Tibial nerve (tissue), 4 donors: ENCODE measurements at regions not wholly inside any gene's neighbourhood (a gene's known extent, or its start where the extent isn't known, plus 50 kb on each side); places are given as distances from the start of the nearest gene placed in this dataset.

ENCODE experiments used
- DNase-seq, 2 donors: peaks; one replicate each; pipeline ENCODE4 v3.0.0-alpha.2; 2019; ENCODE audit warnings: low spot score in 2 of 2
- H3K27ac ChIP-seq, 4 donors: fragments of 200-600 bp; sonication (generic) in 3 of 4; one replicate each; pipeline ENCODE4 v1.5.1; 2017 to 2019; ENCODE audit warnings: mild to moderate bottlenecking in 1 of 4
- H3K27me3 ChIP-seq, 2 donors: fragments of 200-600 bp; sonication (generic) in 1 of 2; one replicate each; pipeline versions ENCODE4 v1.5.1 to v1.6.0; 2017 to 2019
- H3K36me3 ChIP-seq, 3 donors: fragments of 200-600 bp; sonication (generic); one replicate each; pipeline ENCODE4 v1.5.1; 2018 to 2019
- H3K4me1 ChIP-seq, 4 donors: fragments of 200-600 bp; sonication (generic) in 3 of 4; one replicate each; pipeline ENCODE4 v1.5.1; 2017 to 2019
- H3K4me3 ChIP-seq, 4 donors: fragments of 200-600 bp; sonication (generic) in 3 of 4; one replicate each; pipeline ENCODE4 v1.5.1; 2017 to 2019; ENCODE audit warnings: mild to moderate bottlenecking in 1 of 4, moderate library complexity in 1 of 4
- H3K9me3 ChIP-seq, 4 donors: fragments of 200-600 bp; sonication (generic) in 3 of 4; one replicate each; pipeline ENCODE4 v1.5.1; 2017 to 2019
- CTCF ChIP-seq, 5 experiments: fragments of 200-600 bp in 3 of 5; fragments of 450-650 bp in 2 of 5; sonication (generic) in 3 of 5; IDR thresholded peaks; one replicate each; pipeline ENCODE4 v1.5.1; 2016 to 2019; ENCODE audit warnings: antibody characterized with exemption in 5 of 5, mild to moderate bottlenecking in 3 of 5, moderate library complexity in 2 of 5
- EP300 ChIP-seq, 2 donors: sonication (generic); formaldehyde crosslinking; IDR thresholded peaks; one replicate each; pipeline ENCODE4 v1.6.1; 2017; ENCODE audit warnings: antibody characterized with exemption in 2 of 2, mild to moderate bottlenecking in 1 of 2
- POLR2A ChIP-seq, 2 donors: fragments of 450-650 bp; IDR thresholded peaks; one replicate each; pipeline ENCODE4 v1.6.1; 2017; ENCODE audit warnings: antibody characterized with exemption in 2 of 2, mild to moderate bottlenecking in 2 of 2, moderate library complexity in 2 of 2
- WGBS, 2 donors: methylation state at CpG; one replicate each; pipeline ENCODE4 v1.1.5; 2018; 5-methylcytosine and 5-hydroxymethylcytosine counted together

- H3K4me3 ChIP-seq, result no peak overlapping the region
- no peaks in the 10 kb centered on the region for H3K27me3 ChIP-seq
- DNase-seq, result no peak
- H3K27ac ChIP-seq, result no peak overlapping the region
- no peaks in the 10 kb centered on the region for H3K36me3 ChIP-seq
- TF ChIP-seq POLR2A (IDR thresholded peaks at IDR 0.05) (no peak), CTCF (IDR thresholded peaks at IDR 0.05) (no peak), EP300 (IDR thresholded peaks at IDR 0.05) (no peak)
- no peaks in the 10 kb centered on the region for H3K4me1 ChIP-seq
- H3K9me3 ChIP-seq, result no peaks in the 10 kb centered on the region
- WGBS, 2 donors, result 93 to 95% methylated on average over 3 of the region's 3 CpGs
Measured at GRCh38 chr6:141307309-141307998, 825.3 kb upstream of the GJE1 start.

DNA sequence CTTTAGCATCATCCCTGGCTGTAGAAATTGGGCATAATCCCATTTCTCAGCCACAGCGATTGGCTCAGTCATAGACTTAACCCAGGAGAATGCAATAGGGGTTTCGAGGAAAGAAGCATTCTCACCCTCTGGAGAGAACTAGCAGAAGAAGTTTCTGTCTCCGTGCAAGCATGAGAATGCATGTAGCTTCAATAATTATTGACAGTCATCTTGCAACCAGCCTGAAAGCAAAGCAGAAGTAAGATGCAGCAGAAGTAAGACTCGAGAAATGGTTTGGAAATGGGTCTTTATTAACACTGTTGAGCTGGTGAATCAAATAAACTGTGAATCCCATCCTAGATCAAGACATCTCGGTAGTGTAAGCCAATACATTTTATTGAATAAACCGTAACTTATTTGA lies 828.8 kb upstream of the GJE1 start:
- Histone ChIP-seq H3K36me3 (no peaks in the 10 kb centered on the region), H3K9me3 (no peaks in the 10 kb centered on the region), H3K27ac (no peak overlapping the region), H3K27me3 (no peaks in the 10 kb centered on the region), H3K4me3 (no peak overlapping the region), H3K4me1 (no peaks in the 10 kb centered on the region)
- 92 to 93% methylated on average over 6 of the region's 6 CpGs for WGBS, 2 donors
- TF ChIP-seq CTCF (IDR thresholded peaks at IDR 0.05) (no peak), POLR2A (IDR thresholded peaks at IDR 0.05) (no peak), EP300 (IDR thresholded peaks at IDR 0.05) (no peak)
- no peak for DNase-seq

- Histone ChIP-seq H3K9me3 (no peaks in the 10 kb centered on the region), H3K4me3 (no peak overlapping the region), H3K27ac (no peak overlapping the region), H3K27me3 (no peaks in the 10 kb centered on the region), H3K4me1 (no peaks in the 10 kb centered on the region), H3K36me3 (no peaks in the 10 kb centered on the region)
- 39 to 58% methylated on average over 1 of the region's 1 CpG for WGBS, 2 donors
- no peak for DNase-seq
- TF ChIP-seq POLR2A (IDR thresholded peaks at IDR 0.05) (no peak), CTCF (IDR thresholded peaks at IDR 0.05) (no peak), EP300 (IDR thresholded peaks at IDR 0.05) (no peak)
Measured at GRCh38 chr6:141301779-141302178, 830.9 kb upstream of the GJE1 start.

DNA sequence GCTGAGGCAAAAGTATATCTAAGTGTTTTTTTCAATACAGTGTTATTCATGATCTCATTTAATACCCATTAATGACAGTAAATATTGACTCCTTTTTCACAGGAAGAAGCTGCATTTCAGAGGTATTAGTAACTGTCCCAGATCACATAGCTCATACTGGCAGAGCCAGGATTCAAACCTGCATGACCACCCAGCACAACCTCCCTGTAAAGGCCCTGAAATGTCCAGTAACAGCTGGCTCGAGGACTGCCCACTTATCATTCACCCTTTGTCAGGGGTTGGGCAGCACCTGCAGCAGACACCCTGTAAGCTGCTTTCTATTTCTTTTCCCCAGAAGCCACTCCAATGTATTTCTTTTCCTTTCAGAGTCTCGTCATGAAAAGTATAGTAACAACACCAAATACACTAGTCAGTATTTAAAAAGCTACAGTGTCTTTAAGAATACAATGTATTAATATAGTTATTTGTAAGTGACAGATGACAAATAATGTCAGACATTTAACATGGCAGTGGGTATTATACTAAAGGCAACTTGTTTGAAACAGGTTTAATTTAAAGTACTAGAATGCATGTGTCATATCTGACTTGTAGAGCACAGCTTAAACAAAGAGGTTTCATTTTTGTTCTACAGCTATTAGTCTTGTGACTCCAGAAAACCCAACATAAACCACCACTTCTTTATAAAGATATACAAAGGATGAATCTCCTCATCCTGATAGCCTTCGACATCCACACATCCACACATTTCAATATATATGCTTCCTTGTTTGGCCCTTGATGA lies 841.6 kb upstream of the GJE1 start:
- no peak for DNase-seq
- H3K36me3 ChIP-seq, result no peaks in the 10 kb centered on the region
- H3K4me1 ChIP-seq, result no peaks in the 10 kb centered on the region
- TF ChIP-seq POLR2A (IDR thresholded peaks at IDR 0.05) (no peak), EP300 (IDR thresholded peaks at IDR 0.05) (no peak), CTCF (IDR thresholded peaks at IDR 0.05) (no peak)
- no peaks in the 10 kb centered on the region for H3K27me3 ChIP-seq
- WGBS, 2 donors, result 69 to 82% methylated on average over 3 of the region's 3 CpGs
- H3K27ac ChIP-seq, result no peak overlapping the region
- no peak overlapping the region for H3K4me3 ChIP-seq
- peaks cover 0 to 10% (median 0%) of the 10 kb centered on the region in 4 donors for H3K9me3 ChIP-seq

- no peak overlapping the region for H3K4me3 ChIP-seq
- no peak for DNase-seq
Measured at GRCh38 chr6:141288947-141289346, 843.8 kb upstream of the GJE1 start.

More at GRCh38 chr6:141288947-141289346, 843.8 kb upstream of the GJE1 start:
- no peaks in the 10 kb centered on the region for H3K36me3 ChIP-seq
- H3K27me3 ChIP-seq, result no peaks in the 10 kb centered on the region
- H3K4me1 ChIP-seq, result no peaks in the 10 kb centered on the region
- TF ChIP-seq POLR2A (IDR thresholded peaks at IDR 0.05) (no peak), EP300 (IDR thresholded peaks at IDR 0.05) (no peak), CTCF (IDR thresholded peaks at IDR 0.05) (no peak)
- H3K27ac ChIP-seq, result no peak overlapping the region
- H3K9me3 ChIP-seq, result peaks cover 0 to 10% (median 0%) of the 10 kb centered on the region in 4 donors
- 92 to 95% methylated on average over 4 to 5 of the region's 5 CpGs for WGBS, 2 donors
